Natural killer cell treated with Interleukin-12 subunit alpha and Interleukin-12 subunit beta and Interleukin-15 and Interleukin-18, amount 100 ng/mL, for 72 hours (primary cell): ENCODE measurements at regions not wholly inside any gene's neighbourhood (a gene's known extent, or its start where the extent isn't known, plus 50 kb on each side); places are given as distances from the start of the nearest gene placed in this dataset.

Experiments used
- ATAC-seq, 2 donors: fragments of 150-1000 bp; cut with Tn5 transposase in 1 of 2; sonication (Bioruptor Pico), chemical (Tn5 transposase) in 1 of 2; 2 replicates each; pipeline ENCODE4 v1.10.0; 2021
- DNase-seq: peaks from one replicate; pipeline ENCODE4 v3.0.0; 2022; ENCODE audit warnings: low spot score
- H3K27ac Mint-ChIP-seq, 2 donors: 1 replicate in 1 of 2; 2 replicates in 1 of 2; pipeline ENCODE4 v1.8.0; 2022; ENCODE audit warnings: mixed read lengths in 2 of 2, mild to moderate bottlenecking in 1 of 2, moderate library complexity in 1 of 2
- H3K27me3 Mint-ChIP-seq, 2 donors: 1 replicate in 1 of 2; 2 replicates in 1 of 2; pipeline ENCODE4 v1.8.0; 2022; ENCODE audit warnings: mixed read lengths in 2 of 2
- H3K36me3 Mint-ChIP-seq: one replicate; pipeline ENCODE4 v1.8.0; 2022; ENCODE audit warnings: mixed read lengths
- H3K4me1 Mint-ChIP-seq, 2 donors: 1 replicate in 1 of 2; 2 replicates in 1 of 2; pipeline ENCODE4 v1.8.0; 2022; ENCODE audit warnings: low read depth in 2 of 2, mixed read lengths in 2 of 2, mild to moderate bottlenecking in 1 of 2
- H3K4me3 Mint-ChIP-seq: one replicate; pipeline ENCODE4 v1.8.0; 2022; ENCODE audit warnings: mixed read lengths
- H3K9me3 Mint-ChIP-seq: 2 replicates; pipeline ENCODE4 v1.8.0; 2022; ENCODE audit warnings: mixed read lengths

DNA sequence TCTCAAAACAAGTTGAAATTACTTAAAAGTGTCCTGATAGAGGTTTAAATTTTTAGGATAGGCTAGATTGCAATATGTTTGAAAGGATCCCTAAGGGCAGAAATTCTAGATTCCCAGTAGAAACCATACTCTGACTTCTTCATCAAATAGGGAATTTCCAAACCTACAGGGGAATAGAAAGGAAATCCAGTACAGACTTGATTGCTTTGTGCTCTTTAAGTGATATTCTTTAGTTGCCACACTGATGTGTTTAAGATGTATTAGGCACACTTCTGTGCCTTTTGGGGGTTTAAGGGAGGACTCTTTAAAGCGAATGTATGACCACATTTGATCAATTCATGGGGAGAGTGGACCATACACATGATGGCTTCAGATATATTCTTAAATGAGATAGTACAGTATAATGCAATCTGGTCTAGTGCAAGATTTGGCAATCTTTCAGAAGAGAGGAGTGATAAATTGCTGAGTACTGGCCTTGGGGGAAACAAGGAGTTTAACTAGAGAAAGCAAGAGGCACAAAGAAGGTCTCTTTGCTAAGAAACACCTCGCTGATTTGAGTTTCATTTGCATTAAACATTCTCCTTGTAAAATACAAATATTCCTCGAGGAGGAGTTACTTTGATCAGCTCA, 268.8 kb upstream of the NR5A2 start:
- H3K36me3 Mint-ChIP-seq, result no peaks in the 10 kb centered on the region
- peaks cover 20 to 22% of the 10 kb centered on the region in 2 donors for H3K27me3 Mint-ChIP-seq
- no peak overlapping the region for H3K4me3 Mint-ChIP-seq
- DNase-seq (no peak), ATAC-seq (no peak)
- H3K4me1 Mint-ChIP-seq, result no peaks in the 10 kb centered on the region
- no peak overlapping the region for H3K27ac Mint-ChIP-seq
- no peaks in the 10 kb centered on the region for H3K9me3 Mint-ChIP-seq

DNA sequence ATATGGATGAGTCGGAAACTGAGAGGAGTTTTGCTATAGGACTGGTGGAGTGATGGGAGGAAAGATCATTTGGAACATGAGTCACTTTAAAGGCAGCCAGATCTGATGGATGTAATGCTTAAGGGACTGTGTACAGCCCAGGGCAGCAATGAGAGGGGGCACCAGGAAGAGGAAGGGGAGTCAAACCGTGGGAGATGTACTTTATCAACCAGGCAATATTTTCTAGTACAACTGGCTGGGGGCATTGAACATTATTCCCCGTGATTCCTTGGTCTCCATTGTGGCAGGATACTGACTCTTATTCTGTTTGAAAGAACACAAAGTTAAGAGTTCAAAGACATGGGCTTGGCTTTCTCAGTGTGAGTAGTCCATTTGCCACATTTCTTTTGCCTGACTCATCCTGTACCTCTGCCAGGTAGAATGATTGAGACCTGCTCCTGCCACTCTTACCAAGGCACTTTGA, 268.2 kb upstream of the NR5A2 start:
- Mint-ChIP-seq H3K4me3 (no peak overlapping the region), H3K36me3 (no peaks in the 10 kb centered on the region), H3K4me1 (no peaks in the 10 kb centered on the region), H3K27me3 (peaks cover 20 to 22% of the 10 kb centered on the region in 2 donors), H3K9me3 (no peaks in the 10 kb centered on the region), H3K27ac (no peak overlapping the region)
- ATAC-seq (no peak), DNase-seq (no peak)

DNA sequence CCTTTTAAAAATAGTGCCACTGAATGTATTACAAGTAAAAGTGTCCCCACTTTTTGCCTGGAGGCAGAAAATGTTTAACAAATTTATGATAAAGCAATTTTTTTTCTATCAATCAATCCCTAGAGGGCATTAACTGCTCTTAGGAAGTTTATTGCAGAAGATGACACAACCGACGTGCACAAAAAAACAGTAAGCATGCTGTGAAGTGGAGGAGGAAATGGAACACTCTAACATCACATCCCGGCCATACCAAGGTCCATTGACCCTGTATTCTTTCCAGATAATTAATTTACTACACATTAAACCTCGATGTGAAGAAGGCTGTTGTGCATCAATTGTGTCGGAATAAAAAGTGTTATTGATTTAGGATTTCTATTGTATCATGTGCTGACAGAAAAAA, 264.9 kb upstream of the NR5A2 start:
- ATAC-seq (no peak), DNase-seq (no peak)
- Mint-ChIP-seq H3K36me3 (peaks cover 7% of the 10 kb centered on the region), H3K4me3 (no peak overlapping the region), H3K9me3 (no peaks in the 10 kb centered on the region), H3K4me1 (no peaks in the 10 kb centered on the region), H3K27ac (no peak overlapping the region), H3K27me3 (peaks cover 9 to 14% of the 10 kb centered on the region in 2 donors)

DNA sequence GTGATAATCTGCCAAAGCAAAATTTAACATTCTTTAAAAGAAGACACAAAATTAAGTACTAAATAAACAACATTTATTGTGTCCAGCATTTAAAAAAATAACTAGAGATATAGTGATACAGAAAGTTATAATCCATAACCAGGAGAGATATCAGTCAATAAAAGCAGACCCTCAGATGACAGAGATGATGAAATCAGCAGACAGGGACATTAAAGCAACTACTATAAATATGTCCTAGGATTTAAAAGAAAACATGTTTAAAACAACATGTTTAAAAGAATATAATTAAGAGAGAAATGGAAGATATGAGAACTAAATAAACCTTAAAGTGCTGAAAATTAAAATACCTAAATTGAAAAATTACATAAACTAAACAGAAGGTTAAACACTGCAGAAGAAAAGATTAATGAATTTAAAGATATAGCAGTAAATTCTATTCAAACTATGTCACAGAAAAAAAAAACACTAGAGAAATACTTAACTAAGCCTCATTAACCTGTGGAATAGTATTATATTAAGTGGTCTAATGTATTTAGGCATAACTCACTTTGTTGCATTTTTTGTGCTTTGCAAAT, 261.2 kb upstream of the NR5A2 start:
- DNase-seq (no peak), ATAC-seq (no peak)
- H3K4me1 Mint-ChIP-seq, result no peaks in the 10 kb centered on the region
- no peak overlapping the region for H3K4me3 Mint-ChIP-seq
- H3K36me3 Mint-ChIP-seq, result peaks cover 7% of the 10 kb centered on the region
- no peak overlapping the region for H3K27ac Mint-ChIP-seq
- H3K9me3 Mint-ChIP-seq, result no peaks in the 10 kb centered on the region
- H3K27me3 Mint-ChIP-seq, result peaks cover 12 to 14% of the 10 kb centered on the region in 2 donors

DNA sequence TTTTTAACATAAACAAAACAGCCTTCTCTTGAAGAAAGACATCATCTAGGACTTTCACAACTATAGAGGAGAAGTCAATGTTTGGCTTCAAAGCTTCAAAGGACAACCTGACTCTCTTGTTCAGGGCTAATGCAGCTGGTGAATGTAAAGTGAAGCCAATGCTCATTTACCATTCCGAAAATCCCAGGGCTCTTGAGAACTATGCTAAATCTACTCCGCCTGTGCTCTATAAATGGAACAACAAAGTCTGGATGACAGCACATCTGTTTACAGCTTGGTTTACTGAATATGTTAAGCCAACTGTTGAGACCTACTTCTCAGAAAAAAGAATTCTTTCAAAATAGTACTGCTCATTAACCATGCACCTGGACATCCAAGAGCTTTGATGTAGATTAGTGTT, 259.8 kb upstream of the NR5A2 start:
- Mint-ChIP-seq H3K4me1 (no peaks in the 10 kb centered on the region), H3K27ac (no peak overlapping the region), H3K36me3 (peaks cover 7% of the 10 kb centered on the region), H3K4me3 (no peak overlapping the region), H3K27me3 (peaks cover 14 to 28% of the 10 kb centered on the region in 2 donors), H3K9me3 (no peaks in the 10 kb centered on the region)
- DNase-seq (no peak), ATAC-seq (no peak)

DNA sequence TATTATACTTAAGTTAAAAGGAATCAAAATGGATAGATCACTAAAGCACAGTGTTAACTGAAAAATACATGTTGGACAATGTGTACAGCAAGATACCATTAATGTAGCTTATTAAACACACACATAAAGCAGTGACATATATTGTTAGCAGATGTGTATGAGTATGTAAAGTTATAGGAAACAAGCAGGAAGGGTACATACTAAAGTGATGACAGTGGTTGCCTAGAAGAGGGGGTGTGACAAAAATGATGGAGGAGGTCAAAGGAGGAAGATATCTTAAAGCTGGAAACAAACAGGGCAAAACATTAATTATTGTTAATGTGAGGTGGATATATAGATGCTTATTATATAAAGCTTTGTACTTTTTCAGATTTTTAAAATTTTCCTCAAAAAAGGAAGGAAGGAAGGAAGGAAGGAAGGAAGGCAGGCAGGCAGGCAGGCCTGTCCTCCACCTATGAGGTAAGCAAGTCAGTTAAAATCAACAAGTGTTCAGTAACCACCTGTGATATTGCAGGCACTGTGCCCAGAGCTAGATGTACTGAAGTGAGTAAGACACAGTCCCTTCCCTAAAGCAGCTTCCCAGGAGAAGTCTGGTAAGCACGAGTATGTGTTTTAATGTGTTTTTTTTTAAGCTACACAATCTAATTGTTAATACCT, 252.9 kb upstream of the NR5A2 start:
- Mint-ChIP-seq H3K27ac (no peak overlapping the region), H3K27me3 (peaks cover 22 to 64% of the 10 kb centered on the region in 2 donors), H3K4me3 (no peak overlapping the region), H3K4me1 (no peaks in the 10 kb centered on the region), H3K36me3 (no peaks in the 10 kb centered on the region), H3K9me3 (no peaks in the 10 kb centered on the region)
- no peak for DNase-seq
- no peak for ATAC-seq

DNA sequence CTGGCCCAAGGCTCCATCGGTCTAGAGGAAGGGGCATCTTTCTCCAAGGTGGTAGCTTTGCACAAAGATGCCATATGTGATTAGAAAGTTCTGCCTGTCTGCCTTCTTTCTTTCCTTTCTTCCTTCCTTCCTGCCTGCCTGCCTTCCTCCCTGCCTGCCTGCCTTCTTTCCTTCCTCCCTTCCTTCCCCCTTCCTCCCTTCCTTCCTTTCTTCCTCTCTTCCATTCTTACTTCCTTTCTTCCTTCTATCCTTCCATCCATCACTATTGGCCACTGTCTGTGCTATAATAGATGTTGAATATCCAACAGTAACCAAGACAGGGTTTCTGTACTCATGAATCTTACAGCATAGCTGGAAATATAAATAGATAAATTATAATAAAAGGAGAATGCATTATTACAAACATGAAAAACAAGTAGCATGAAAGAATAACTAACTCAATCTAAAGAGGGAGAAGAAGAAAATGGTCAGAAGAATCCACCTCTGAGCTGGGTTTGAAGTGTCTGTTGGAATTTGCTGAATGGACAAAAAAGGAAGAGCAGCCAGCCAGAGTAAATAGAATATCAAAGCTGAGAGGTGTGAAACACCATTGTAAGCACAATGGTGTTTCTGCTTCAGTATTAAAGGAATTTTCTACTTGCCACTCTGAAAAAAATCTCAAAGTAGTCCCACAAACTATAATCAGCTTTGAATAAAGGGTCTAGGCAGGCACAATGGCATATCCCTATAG, 250.6 kb upstream of the NR5A2 start:
- H3K27ac Mint-ChIP-seq, result no peak overlapping the region
- no peaks in the 10 kb centered on the region for H3K36me3 Mint-ChIP-seq
- DNase-seq, result no peak
- no peaks in the 10 kb centered on the region for H3K9me3 Mint-ChIP-seq
- H3K4me3 Mint-ChIP-seq, result no peak overlapping the region
- no peak for ATAC-seq
- H3K4me1 Mint-ChIP-seq, result no peaks in the 10 kb centered on the region
- H3K27me3 Mint-ChIP-seq, result peaks cover 16 to 51% of the 10 kb centered on the region in 2 donors

DNA sequence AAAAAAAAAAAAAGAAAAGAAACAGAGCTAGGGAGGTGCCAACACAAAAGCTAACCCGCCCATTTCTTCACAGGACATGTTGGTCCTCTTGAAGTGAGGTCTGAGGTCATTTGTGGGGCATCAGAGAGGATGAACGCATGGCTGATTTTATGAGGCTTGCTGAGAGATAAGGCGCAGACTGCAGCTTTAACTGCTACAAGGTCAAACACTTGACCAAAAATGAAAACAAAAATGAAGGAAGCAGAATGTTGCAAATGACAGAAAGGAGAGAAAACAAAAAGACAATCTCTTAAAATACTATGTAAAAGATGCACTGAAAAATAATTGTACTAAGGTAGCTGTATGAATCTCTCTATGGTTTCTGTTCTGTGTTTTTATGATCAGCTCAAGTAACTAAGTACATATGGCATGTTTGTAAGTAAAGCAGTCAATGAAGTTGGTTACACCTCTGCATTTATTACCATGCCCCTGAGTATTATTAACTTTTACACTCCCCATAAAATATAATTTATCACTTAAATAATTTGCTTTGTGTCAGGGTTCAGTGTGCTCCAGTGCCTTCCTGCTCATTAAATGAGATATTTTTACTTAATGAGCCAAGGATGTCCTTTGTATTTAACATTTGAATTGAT, 249.1 kb upstream of the NR5A2 start:
- no peak overlapping the region for H3K4me3 Mint-ChIP-seq
- H3K9me3 Mint-ChIP-seq, result no peaks in the 10 kb centered on the region
- H3K36me3 Mint-ChIP-seq, result no peaks in the 10 kb centered on the region
- no peak overlapping the region for H3K27ac Mint-ChIP-seq
- ATAC-seq (no peak), DNase-seq (no peak)
- H3K27me3 Mint-ChIP-seq, result peaks cover 16 to 42% of the 10 kb centered on the region in 2 donors
- H3K4me1 Mint-ChIP-seq, result no peaks in the 10 kb centered on the region

DNA sequence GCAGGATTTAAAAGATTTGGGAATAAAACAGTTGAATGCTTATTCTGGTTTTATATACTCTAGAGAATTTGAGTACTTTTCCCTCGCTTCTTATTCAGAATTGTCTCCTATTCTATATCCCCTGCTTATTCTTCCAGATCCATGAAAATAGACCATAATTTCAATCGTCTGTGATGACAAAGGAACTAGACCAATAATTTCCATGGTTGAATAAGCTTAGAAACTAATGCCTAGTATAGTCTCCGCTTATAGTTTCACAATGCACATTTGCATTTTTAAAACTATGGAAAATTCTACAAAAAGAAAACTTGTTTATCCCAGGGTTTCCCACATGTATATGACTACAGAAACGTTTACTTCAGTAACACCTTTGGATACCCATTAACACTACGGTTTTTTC, 247.4 kb upstream of the NR5A2 start:
- Mint-ChIP-seq H3K36me3 (no peaks in the 10 kb centered on the region), H3K27me3 (peaks cover 12 to 33% of the 10 kb centered on the region in 2 donors), H3K4me3 (no peak overlapping the region), H3K4me1 (no peaks in the 10 kb centered on the region), H3K27ac (no peak overlapping the region), H3K9me3 (no peaks in the 10 kb centered on the region)
- no peak for DNase-seq
- no peak for ATAC-seq

DNA sequence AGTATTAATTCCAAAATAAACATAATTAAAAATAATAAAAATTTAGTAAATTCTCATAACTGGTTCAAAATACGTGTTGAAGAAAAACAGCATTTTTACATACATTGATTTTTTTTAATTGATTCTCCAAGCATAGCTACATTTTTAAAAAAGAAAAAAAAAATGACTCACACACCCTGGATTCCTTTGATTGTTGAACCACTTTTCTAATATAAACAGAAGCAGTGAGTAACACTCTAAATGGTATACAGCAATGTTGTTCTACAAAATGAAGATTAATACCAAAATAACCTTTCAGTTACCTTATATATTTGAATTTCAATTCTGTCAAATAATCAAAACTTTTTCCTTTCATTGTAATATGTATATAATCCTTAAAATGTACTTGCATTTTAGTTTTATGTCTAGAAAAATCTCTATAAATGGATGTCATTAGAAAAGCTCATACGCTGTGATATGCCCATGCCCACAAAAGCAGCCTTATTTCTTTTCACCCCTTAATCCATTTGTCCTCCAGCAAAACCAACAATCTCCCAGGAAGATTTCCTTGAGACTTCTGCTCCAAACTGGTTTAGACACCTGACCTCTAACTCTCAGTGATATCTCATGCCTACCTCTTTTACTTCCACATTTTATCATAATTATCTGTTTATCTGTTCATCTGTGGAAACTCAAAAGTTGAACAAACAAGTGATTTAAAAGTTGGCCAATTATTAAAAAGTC, 246.4 kb upstream of the NR5A2 start:
- no peak for DNase-seq
- no peak overlapping the region for H3K27ac Mint-ChIP-seq
- peaks cover 12 to 34% of the 10 kb centered on the region in 2 donors for H3K27me3 Mint-ChIP-seq
- no peaks in the 10 kb centered on the region for H3K9me3 Mint-ChIP-seq
- no peaks in the 10 kb centered on the region for H3K36me3 Mint-ChIP-seq
- ATAC-seq, result no peak
- H3K4me3 Mint-ChIP-seq, result no peak overlapping the region
- H3K4me1 Mint-ChIP-seq, result no peaks in the 10 kb centered on the region

DNA sequence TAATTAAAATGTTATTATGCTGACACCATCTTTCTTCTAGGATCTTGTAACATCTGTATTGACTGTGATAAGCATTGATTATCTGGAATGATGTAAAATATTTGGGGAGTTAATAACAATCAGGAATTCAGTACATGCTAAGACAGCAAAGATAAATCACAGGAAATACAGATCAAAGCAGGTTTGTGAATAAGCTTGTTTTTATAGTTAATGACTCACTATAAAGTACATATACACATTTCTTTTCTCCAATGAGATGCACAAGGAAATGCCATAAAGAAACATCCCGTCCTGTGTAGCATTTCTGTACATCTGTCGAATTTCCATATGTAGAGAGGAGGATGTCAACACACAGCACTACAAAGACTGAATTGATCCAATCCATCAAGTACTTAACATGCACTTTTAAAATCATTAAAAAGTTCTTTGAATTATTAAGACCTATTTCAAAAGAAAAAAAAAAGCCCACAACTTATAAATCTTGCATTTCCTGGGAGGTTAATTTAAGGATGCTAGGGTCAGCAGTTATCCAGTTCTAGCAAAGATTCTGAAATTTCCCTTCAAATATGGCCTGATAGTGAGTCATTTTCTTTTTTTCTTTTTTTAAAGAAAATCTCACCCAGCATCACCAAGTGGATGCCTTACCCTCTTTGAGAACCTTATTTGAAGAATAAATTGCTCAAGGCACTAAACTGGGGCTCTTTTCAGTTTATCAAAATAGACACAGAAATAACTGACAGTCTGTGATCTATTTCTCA, 243.2 kb upstream of the NR5A2 start:
- no peak overlapping the region for H3K27ac Mint-ChIP-seq
- no peaks in the 10 kb centered on the region for H3K4me1 Mint-ChIP-seq
- no peak overlapping the region for H3K4me3 Mint-ChIP-seq
- no peak for DNase-seq
- no peaks in the 10 kb centered on the region for H3K36me3 Mint-ChIP-seq
- no peaks in the 10 kb centered on the region for H3K9me3 Mint-ChIP-seq
- peaks cover 4 to 21% of the 10 kb centered on the region in 2 donors for H3K27me3 Mint-ChIP-seq
- no peak for ATAC-seq

DNA sequence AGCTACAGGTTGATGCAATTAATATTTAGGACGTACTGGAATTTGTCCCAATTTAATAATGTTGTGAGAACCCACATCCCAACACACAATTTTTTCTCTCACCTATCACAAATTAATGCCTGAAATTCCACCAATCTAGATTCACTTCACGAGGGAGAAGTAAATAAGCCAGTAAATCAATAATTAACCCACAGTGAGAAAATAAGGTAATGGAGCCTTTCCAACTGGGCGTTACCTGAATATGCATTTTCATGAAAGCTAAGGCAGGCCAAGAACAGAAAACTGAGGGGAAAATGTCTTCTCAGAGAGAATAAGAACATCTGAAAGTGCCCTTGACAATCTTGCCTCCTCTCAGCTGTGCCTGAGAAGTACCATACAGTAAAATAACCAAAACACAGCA, 240.8 kb upstream of the NR5A2 start:
- Mint-ChIP-seq H3K4me1 (no peaks in the 10 kb centered on the region), H3K36me3 (no peaks in the 10 kb centered on the region), H3K4me3 (no peak overlapping the region), H3K27ac (no peak overlapping the region), H3K9me3 (no peaks in the 10 kb centered on the region), H3K27me3 (peaks cover 8 to 29% of the 10 kb centered on the region in 2 donors)
- ATAC-seq, result no peak
- no peak for DNase-seq

DNA sequence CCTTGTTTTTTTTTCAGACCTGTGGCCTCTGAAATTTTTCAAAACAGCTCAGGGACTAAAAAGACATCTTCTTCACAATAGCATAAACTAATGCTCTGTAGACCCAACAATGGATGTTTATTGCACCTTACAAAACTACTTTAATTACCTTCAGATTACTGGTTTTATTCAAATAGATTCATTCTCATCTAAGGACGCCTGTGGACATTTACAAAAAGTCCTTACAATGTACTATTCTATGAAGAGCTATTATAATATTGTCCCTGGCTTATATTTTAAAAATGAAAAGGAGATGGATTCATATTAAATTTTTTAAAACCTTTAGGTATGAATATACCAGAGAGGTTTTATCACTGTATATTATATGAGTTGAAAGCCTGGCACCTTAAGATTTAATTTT, 238.4 kb upstream of the NR5A2 start:
- peaks cover 8 to 29% of the 10 kb centered on the region in 2 donors for H3K27me3 Mint-ChIP-seq
- H3K9me3 Mint-ChIP-seq, result no peaks in the 10 kb centered on the region
- H3K4me1 Mint-ChIP-seq, result no peaks in the 10 kb centered on the region
- H3K27ac Mint-ChIP-seq, result no peak overlapping the region
- no peak for ATAC-seq
- no peaks in the 10 kb centered on the region for H3K36me3 Mint-ChIP-seq
- H3K4me3 Mint-ChIP-seq, result no peak overlapping the region
- DNase-seq, result no peak
